GDM1 (cell line): ENCODE measurements at regions not wholly inside any gene's neighbourhood (a gene's known extent, or its start where the extent isn't known, plus 50 kb on each side); places are given as distances from the start of the nearest gene placed in this dataset.
"Not testable (repeated sequence)": the region's sequence is repeated elsewhere in the genome, so short reads cannot be mapped to it uniquely, and the experiment has no call there.

Source experiments
- DNase-seq: peaks from one replicate; lab custom pipeline; 2025; lab: John Stamatoyannopoulos, UW

- no peak for DNase-seq
Measured at GRCh38 chr11:116335891-116336290, 436.9 kb downstream of the BUD13 start.

GRCh38 chr11:116335078-116335477 is 437.7 kb downstream of the BUD13 start:
- no peak for DNase-seq

GRCh38 chr11:116334596-116334995 is 438.2 kb downstream of the BUD13 start:
- no peak for DNase-seq

DNA sequence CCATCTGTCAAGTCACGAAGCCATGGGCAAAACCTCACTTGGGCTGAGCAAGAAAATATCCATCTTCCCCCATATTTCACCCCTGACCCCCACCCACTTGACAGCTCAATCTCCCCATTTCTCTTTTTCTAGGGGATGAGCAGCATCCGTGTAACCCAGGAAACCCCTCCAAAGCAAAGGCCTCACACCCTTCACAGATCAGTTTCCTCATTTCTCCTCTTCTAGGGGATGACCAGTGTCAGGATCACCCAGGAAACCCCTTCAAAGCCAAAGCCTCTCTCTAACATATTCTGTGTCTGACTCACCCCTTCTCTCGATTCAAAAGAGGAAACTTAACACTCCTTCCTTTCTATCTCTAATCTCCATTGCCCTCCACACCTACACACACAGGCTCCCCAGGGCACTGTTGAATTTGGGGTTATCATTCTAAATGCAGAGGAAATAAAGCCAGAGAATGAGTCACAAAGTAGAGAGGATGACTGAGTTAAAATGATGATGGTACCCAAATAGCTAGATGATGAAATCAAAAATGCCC is 439.7 kb downstream of the BUD13 start:
- DNase-seq = no peak

GRCh38 chr11:116332391-116332790 is 440.4 kb downstream of the BUD13 start:
- DNase-seq = no peak

- no peak for DNase-seq
Measured at GRCh38 chr11:116331381-116331780, 441.4 kb downstream of the BUD13 start.

DNA sequence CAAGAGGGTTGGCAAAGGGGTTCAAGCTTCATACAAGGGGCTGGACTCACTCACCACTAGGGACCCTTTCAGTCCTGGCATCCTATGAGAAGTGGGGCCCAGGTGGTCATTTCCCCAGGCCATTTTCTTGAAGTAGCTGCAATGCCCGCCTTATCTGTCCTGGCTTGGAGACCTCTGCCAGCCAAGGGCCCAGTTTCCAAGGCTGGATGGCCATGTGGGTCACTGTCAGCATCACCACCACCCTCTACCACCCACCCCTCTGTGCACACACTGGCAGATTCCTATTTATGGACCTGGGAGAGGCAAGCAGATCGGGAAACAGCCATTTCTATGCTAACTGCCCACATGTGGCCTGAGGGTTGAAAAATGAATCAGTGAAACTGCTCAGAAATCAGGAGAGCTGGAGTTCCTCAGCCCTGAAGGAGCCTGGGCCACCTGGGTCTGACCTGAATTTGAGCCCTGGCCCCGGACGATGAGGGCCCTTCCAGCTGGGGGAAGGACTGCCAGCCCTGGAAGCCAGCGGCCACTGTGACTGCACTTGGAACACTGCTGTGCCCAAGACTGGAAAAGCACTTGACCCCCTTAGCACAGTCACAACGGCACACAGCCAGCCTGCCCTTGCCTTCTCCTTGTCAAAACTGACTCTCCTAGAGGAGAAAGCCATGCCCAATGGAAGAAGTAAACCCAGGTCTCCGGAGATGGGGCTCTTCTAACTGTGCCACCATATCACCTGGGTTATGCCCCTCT is 442.2 kb downstream of the BUD13 start:
- no peak for DNase-seq

DNA sequence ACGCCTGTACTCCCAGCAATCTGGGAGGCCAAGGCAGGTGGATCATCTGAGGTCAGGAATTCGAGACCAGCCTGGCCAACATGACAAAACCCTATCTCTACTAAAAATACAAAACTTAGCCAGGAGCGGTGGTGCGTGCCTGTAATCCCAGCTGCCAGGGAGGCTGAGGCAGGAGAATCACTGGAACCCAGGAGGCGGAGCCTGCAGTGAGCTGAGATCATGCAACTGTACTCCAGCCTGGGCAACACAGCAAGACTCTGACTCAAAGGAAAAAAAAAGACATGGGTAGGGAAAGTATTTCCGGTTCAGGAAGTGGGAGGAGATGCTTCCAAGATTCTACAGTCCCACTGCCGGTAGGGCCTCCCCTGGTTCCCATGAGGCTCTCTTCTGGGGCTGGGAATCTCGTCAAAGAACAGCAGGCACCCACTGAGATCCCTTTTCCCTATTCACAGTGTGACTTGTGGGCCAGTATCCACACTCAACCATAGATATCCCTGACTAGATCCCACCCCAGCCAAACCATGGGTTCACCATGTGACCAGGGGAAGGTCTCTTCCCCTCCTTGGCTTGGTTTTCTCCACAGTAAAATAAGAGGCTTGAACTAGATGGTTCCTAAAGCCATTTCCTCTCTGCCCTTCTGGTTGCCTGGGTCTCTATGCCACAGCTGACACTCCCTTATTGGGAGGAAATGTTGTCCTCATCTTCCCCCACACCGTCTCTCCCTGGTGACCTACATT is 443.3 kb downstream of the BUD13 start:
- no peak for DNase-seq

- no peak for DNase-seq
Measured at GRCh38 chr11:116328851-116329250, 443.9 kb downstream of the BUD13 start.

DNA sequence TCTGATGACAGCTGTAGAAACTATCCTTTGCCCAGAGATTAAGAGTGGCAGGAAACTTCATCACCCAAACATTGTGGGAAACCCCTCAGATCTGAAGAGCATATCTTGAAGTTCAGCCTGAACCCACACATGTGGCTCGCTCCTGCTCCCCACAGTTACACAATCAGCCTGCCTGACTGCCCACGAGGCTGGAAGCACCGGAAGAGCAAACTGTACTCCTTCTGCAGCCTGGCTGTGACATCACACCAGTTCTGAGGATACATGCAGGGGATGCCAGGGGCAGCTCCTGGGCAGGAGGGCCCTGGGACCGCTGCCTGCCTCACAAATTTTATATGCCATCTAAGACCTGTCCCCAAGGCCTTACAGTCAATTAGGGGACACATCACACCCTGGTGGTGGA is 444.4 kb downstream of the BUD13 start:
- no peak for DNase-seq

- DNase-seq = no peak
Measured at GRCh38 chr11:116326146-116326545, 446.6 kb downstream of the BUD13 start.

- DNase-seq = no peak
Measured at GRCh38 chr11:116325247-116325646, 447.5 kb downstream of the BUD13 start.

- not testable (repeated sequence) for DNase-seq
Measured at GRCh38 chr11:116324077-116324476, 448.7 kb downstream of the BUD13 start.

DNA sequence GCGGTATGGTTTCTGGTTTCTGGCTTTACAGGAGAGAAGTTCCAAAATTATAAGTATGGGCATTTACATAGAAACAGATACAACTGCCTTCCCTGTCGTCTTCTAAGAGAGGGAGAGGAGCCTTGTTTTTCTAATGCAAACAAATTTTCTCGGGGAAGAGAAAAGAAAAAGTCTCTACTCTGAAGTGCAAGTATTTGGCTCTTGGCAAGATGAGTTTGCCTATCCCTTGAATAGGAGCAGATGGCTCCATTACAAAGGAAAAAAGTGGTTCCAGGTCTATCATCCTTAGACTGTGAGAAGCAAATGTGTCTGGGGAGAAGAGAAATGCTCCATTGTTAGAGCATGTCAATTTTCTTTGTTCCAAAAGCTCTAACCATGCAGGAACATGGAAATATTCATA is 455.6 kb downstream of the BUD13 start:
- no peak for DNase-seq

GRCh38 chr11:116314006-116314405 is 458.8 kb downstream of the BUD13 start:
- DNase-seq = no peak

DNA sequence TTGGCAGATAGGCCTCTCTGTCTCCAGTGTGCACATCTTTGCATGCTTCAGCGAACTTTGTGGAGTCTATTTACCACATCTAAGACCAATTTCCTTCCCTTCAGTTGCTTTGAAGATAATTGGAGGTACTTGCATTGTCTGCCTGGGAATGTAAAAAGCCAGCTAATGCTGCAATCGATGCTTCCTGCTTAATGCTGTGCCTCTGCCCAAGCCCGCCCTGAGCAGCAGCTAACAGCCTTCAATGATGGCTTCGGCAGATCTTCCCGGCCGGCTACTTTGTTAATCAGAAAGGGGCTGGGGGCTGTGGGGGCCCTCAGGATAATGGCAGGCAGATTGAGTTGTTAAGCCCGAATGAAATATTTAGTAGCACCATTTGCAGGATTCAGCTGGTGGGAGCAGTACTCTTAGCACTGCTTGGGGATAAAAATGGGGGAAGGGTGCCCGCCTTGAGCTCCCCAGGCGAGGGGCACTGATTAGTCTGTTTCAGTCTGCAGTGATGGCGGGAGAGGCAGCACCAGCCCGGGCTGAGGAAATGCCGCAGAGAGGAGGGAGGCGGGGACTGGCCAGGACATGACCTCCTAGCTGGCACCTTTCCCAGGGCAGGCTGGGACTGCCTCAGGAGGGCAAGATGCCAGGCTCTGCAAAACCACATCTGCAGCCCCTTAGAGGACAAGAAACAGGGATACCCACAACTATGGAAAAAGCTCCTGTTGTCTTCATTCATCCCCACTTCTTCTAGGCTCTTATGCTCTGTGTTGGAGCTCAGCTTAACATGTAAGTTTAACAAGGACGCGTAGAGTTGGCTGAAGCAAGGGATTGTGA is 460.0 kb downstream of the BUD13 start:
- DNase-seq = no peak

- no peak for DNase-seq
Measured at GRCh38 chr11:116311206-116311605, 461.6 kb downstream of the BUD13 start.

- no peak for DNase-seq
Measured at GRCh38 chr11:116310698-116311097, 462.1 kb downstream of the BUD13 start.

GRCh38 chr11:116310226-116310625 is 462.6 kb downstream of the BUD13 start:
- no peak for DNase-seq

DNA sequence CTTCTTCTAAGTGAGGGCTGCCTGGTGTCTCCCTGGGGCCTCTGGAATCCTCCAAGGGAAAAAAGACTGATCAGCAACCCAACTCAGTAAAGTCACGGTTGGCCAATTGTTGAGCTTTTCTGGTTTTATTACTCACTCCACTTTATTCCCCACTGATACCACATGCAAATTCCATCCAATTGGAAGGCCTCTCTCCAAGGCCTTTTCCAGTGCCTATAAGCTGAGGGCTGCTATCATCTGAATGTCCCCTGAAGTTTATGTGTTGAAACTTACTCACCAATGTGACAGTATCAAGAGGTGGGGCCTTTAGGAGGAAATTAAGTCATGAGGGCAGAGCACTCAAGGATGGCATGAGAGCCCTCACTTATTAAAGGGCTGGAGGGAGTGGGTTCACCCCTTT is 463.3 kb downstream of the BUD13 start:
- no peak for DNase-seq

- DNase-seq = no peak
Measured at GRCh38 chr11:116302756-116303155, 470.0 kb downstream of the BUD13 start.

DNA sequence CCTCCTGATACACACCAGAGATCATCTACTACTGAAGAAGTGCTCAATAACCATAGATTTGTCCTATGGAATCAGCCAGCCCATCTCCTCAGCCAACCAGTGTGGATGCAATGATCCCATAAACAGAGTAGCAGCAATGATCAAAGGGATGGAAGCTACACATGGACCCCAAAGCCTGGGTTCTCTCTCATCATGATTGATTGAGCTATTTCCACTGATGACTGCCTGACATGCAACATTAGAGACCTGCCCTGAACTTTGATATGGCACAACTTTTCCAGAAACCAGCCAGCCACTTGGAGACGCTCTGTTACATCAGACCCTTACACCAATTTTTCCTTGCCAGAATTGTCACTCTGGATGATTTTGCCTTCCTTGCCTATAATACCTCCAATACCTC is 471.6 kb downstream of the BUD13 start:
- no peak for DNase-seq
